ENCODE measurements at regions not wholly inside any gene's neighbourhood (a gene's known extent, or its start where the extent isn't known, plus 50 kb on each side); places are given as distances from the start of the nearest gene placed in this dataset.

DNA sequence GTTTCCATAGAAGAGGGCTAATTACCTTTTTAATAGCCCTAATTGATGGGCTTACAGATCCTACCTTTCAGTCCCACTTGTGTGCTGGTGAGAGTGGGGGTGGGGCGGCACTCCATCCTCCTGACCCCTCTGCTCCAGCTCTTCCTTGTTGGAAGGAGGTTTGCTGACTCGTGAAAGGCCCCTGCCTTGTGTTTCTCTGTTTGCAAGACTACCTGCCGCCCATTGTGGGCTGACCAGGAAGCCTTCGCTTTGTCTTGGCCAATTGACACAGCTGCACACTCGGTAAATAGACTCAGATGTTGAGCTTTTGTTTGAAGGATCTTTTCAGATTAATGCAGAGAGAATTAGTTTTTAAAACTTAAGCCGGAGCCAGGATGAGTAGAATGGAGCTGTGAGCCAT lies 197.3 kb upstream of the HES1 start:
- peak; percentile 93 for DNase-seq

DNA sequence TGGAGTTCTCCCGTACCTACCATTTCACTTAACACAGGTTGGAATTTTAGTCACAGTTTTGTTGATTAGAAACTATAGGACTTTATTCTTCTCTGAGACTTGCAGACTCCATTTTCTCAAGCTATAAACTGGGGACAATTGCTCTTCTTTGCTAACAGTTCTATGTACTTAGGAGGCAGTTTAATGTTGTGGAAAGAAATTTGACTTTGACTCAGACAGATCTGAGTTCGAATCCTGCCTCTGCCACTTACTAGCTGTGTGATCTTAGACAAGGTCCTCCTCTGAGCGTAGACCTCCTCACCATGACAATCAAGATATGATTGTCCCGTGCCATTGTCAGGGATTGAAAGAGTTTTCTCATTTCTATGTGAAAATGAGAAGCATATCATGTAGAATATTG lies 196.4 kb upstream of the HES1 start:
- DNase-seq, result no peak

DNA sequence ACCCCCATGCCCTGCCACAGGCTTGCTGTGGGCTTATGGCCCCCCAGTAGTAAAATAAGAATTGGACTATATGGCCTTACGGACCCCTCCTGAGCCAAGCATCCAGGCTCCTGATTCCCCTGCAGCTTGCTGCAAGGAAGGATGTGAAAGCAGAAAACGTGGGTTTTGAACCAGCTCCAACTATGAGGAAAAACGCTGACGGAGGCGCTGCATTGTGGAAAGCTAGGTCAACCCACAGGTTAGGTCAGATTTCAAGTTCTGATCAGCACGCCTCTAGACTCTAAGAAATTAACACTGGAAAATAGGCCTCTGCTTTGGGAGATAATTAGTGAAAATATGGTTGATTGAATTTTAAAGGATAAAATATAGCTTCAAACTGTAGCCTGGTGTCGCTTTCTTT lies 195.4 kb upstream of the HES1 start:
- no peak for DNase-seq

DNA sequence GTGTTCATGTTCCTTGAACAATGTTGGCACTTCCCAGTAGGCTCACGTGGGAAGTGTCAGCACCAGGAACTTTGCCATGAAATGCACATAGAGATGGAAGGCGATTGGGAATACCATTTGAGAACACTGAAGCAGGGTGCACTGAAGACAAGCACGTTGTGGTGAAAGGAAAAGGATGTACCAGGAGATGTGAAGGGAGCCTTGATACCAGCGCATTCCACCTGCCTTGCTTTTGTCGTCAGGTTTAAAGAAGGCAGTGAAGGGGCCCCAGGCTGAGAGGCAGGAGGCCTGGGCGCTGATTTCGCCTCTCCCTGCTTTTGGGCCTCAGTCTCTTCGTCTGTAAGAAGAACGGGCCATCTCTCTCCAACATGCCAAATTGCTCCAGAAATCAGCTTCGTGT lies 194.5 kb upstream of the HES1 start:
- DNase-seq, result no peak

DNA sequence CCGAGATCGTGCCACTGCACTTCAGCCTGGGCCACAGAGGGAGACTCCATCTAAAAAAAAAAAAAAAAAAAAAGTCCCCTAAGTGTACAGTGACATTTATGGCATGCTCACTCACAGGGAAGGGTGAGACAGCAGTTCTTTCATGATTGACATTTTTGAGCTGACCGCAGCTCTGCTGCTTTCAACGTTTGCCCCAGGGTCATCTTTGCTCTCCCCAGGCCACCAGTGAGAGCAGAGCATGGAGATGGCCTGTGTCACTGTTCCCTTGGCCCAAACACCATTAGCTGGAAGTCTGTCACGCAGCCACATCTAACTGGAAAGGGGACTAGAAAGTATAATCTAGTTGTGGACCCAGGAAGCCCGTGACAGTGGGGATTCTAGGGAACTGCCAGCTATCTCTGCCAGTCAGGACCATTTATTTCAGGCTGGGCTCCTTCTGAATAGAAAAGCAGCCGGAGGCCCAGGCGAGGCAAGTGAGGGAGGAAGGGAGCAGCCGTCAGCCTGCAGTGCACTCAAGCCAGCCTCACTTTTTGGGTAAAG lies 193.4 kb upstream of the HES1 start:
- no peak for DNase-seq

DNA sequence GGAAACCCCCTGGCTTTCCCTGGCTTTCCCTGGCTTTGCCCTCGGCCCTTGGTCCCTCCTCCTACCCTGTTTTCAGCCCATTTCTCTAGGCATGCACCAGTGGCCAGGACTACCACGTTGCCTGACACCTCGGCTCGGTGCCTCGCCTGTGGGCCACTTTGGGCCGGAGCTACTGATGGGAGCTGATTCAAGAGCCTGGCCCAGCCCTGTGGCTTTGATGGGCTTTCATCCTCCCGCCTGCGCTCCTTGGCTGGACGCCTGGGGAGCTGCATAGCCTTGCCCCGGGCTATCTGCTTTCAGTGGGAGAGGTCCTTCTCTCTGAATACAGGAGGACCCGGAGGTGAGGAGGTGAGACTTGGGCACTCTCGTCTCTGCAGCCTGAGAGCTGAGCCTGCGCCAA lies 192.7 kb upstream of the HES1 start:
- DNase-seq, result no peak

DNA sequence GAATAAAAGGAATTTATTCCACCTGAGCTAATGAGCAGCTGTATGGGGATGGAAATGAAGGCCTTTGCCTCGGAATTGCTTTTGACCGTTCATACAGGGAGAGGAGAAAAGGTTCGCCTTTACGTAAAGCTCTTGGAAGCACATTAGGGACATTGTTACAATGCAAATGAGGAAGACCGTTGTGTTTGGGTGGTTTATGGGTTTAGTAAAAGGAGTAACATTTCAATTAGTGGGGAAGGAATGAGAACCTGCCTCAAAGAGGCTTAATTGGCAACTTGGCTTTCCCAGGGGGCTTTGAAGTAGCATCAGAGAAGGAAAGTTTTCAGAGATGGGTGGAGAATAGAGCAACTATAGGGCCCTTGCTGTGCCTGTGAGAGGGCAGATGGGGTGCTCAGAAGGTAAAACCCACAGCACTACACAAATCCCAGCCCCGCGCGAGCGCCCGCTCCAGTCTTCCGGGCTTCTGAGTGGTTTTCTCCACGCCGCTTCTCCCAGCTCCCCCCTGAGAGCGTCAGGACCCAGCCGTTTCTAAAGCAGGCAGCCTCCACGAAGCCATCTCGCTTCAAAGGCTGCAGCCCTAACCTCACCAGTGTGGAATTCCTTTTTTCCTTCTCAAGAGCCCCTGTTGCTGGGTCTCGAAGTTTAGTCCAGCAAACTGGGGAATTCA lies 192.0 kb upstream of the HES1 start:
- no peak for DNase-seq

DNA sequence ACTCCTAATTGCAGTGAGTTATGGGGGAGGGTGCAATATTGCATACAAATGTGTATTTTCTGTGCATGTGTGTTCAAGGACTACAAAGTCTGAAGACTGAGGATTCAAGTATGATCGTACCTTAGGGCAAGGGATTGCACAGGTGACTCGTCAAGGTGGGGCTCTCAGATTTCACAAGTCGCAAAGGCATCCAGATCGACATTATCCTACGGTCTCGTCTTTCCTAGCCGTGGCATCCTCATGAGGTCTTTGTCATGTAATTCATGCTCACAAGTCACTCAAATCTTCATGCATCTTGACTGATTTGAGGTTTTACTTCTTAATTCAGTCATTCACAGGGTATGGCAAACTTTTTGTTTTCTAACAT lies 191.4 kb upstream of the HES1 start:
- no peak for DNase-seq

DNA sequence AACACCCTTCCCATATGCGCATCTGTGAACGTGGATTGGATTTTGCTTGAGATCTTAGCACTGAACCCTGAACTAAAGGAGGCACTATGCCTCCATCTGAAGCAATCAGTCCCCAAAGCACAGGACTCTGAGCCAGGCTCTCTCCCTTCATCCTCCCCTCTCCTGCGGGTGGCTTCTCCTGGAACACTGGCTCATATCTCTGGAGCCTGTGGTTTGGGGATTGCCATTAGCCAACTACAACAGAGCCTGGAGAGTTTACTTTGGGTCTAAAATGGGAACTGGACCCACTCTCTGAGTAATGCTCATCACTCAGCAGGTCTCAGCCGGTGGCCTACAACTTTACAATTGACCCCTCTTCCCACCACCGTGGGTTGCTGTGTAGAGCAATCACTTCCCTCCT lies 190.8 kb upstream of the HES1 start:
- no peak for DNase-seq

DNA sequence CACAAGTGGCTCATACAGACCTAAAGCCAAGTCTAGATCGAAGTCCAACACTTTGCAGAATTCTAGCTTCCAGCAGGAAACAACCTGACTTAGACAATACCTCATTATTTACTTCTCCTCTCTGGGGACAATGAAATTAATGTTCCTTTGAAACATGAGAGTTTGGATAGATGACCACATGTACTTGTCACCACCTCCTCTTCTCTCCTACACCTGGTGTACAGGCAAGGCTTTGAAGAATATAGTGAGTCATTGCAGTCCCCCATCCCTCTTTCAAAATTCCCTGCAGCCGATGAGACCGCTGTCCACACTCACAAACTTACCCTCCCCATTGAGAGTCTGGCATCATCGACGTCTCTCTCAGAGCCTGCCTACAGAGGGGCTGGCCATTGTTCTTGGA lies 189.0 kb upstream of the HES1 start:
- DNase-seq, result peak; percentile 61

DNA sequence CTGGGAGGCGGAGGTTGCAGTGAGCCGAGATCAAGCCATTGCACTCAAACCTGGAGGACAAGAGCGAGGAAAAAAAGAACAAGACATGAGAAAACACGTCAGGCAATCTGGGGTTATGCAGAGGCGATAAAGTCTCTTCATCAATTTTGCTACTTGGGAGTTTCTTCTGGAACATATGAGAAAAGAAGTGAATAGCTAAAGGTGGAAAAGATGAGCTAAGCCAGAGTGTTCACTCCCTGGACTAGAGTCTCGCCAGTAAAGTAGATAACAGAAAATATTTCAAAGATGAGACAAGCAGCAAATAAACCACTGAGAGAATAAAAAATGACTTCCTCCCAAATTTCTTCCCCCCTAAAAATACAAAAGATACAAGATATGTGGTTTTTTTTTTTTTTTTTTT lies 188.4 kb upstream of the HES1 start:
- no peak for DNase-seq

DNA sequence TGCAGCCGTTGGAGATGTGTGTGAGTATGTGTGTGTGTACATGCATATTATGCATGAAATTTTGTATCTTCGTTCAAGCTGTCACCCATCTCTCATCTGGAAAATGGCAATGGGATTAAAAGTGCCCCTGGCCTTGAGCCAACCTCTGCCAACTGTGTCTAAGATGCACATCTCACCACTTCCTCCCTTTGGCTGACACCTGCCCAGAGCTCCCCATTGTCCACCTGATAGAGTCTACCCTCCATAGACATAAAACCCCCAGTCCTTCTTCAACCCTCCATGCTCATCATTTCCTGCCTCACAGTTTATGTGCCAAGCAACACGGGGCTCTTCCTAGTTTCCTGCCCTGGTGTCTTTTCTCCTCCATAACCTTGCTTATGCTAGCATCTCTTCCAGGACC lies 187.5 kb upstream of the HES1 start:
- no peak for DNase-seq

DNA sequence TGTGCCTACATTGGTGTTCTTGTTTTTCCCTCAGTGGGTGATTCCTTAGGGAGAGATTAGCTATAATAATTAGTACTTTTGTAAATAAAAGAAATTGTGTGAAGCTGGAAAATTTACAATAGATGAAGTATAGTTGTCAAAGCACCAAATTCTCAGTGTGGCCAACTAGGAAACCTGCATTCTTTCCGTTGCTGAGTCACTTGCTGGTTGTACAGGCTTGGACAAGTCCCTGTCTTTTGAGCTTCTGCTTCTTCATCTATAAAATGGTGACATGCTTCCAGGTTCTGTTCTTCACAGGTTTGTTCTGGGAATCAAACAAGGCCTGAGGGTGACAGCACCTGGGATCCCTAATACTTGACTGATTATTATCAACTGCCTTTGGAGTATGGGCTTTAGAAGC lies 184.1 kb upstream of the HES1 start:
- DNase-seq, result no peak

DNA sequence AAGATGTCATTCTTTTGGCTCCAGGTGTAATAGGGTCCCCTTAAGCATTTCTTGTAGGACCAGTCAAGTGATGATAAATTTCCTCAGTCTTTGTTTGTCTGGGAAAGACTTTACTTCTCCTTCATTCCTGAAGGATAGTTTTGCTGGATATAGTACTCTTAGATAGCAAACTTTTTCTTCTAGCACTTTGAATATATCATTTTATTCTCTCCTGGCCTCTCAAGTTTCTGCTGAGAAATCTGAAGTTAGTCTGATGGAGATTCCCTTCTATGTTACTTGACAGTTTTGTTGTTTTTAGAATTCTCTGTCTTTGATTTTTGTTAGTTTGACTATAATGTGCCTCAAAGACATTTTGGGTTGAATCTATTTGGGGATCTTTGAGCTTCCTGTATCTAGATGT lies 181.2 kb upstream of the HES1 start:
- DNase-seq, result no peak

DNA sequence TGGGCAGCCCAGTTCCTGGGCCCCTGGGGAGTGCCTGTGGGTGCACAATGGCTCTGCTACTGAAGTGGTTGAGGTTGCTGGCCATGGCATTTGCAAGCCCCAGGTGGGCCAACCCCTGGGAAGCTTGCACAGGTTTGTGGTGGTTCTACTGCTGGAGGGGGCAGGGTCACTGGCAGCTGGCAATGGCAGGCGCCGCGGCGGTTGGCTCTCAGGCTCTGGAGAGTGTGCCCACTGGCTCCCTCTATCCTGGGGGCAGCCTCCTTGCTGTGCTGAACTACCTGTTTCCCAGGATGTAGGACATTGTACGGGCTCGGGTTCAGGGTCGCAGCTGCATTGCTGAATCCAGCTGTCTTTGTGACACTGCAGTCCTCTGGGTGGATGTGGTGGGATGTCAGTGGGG lies 180.2 kb upstream of the HES1 start:
- no peak for DNase-seq

DNA sequence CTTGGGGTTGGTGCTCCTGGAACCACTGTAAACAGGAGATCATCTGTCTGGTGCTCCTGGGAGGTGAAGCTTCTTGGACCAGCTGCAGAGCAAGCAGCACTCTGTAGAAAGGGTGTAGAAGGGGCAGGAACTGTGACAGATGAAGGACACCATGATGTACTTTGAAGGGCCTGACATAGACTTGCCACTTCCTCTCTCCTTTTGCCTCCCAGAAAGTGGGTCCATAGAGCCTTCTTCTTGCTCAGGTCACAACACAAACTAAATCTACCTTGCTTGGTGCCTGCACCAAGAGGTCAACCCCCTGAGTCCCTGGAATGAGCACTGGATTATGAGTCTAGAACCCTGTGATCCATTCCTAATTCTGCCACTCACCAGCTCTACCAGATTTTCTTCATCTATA lies 176.1 kb upstream of the HES1 start:
- no peak for DNase-seq

DNA sequence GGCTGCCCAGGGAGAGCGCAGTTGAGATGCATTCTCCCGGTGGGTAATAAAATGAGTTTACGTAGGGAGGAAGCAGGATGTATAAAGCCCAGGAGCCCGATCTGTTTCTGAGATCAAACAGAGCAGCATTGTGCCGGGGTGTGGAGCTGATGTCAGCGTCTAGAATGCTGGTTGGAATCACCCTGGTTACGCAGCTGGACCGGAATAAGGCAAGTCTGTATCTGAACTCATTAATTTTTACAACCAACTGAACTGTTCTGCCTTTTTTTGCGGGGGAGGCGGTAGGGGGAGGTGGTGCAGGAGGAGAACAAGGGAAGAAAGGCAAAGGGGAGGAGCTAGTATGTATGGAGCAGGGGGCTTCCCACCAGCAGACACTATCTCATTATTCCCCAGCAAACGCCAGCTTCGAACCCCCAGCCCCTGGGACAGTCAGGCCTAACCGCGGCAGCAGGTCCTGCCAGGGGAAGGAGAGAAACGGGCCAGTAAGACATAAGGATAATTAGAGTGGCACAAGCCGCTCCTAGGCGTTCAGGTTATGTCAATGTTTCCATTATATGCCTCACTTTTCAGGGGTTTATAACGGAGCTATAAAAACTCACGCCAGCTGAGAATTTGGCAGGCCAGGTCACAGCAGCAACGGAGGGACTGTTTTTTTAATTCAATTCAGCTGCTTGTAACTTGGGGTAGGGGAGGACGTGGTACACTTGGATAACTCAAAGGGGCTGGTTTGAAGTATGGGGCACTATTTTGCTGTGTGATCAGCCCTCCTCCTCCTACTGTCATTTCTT lies 175.3 kb upstream of the HES1 start:
- peak; percentile 43 for DNase-seq

DNA sequence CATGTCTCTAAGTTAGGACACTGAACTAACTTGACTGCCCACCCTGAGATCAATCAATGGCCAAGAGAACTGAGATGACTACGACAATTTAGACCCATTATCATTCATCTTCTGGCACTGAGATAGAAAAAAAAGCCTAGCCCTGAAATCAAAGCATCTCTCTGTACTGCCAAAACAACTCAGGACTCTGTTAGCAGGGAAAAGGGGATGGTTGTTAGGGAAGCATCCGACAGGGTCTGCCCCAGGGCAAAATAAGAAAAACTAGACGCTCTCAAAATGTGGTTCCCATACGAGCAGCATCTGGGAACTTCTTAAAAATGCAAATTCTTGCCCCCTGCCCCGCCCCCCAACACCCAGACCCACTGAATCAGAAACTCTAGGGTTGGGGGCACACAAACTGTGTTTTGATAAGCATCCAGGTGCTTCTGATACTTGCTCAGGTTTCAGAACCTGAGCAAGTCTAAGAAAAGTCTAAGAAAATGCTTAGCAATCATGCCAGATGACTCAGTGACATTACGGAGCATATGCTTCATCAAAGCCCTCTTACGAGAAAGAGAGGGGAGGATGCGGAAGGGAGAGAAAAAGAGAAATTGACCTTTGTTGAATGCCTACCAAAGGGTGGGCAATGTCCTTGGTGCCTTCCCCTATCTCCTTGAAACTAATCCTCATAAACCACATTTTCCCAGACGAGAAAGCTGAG lies 172.8 kb upstream of the HES1 start:
- no peak for DNase-seq

DNA sequence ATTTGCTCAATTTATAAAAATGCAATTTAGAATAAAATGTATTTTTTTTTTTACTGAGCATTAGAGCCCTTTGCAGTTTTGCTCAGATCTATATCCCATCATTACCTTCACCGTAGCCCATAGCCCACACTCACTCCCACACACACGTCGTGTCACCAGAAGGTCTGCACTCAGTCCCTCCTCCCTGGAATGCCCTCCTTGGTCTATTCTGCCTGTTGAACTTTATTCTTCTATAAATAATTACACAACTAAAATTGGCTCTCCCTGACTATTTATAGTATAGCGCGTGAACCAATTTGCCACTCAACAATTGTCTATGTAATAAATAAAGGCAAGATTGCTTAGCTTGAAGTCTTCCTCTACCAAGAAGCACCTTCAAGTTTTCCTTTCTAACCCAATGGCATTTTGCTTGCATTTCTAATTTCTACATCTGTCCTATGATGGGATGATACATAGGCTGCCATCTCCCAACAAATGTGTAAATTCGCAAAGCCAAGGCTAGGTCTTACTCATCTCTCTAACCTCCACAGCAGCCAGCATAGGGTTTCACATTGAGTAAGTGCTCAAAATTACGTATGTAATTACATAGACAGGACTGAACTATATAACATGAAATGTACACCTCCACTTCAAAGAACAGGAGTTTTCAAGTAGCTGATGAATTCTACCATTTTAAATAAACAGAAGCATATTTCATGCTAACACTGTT lies 172.0 kb upstream of the HES1 start:
- DNase-seq, result no peak

DNA sequence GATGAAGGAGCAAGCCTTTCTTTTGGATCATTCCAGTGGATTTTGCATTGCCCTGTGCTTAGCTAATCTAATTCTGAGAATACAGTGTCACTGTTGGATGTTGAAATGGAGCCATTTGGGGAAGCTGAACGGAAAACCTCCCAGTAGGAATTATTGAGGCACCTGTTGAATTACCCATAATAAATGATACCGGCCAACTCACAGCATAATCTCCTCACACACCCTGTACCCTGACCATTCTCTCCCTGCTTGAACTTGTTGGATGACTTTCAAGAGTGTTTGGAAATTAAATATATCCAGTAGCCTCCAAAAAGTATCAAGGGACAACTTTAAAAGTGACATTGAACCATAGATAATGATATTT lies 171.4 kb upstream of the HES1 start:
- no peak for DNase-seq

DNA sequence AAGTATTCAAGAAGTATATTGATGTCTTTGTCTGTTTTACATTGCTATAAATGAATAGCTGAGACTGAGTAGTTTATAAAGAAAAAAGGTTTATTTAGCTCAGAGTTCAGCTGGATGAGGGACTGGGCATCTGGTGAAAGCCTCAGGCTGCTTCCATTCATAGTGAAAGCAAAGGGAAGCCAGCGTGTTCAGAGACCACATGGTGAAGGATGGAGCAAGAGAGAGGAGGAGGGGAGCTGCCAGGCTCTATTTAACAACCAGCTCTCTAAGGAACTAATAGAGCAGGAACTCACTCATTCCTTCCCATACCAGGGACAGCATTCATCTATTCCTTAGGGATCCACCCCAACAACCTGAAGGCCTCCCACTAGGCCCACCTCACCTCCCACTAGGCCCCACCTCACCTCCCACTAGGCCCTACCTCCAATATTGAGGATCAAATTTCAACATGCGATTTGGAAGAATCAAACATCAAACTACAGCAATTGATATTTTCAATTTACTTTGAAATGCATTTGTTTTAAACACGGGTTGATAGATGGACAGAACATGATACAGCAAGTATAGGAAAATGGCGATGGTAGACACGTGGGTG lies 167.5 kb upstream of the HES1 start:
- DNase-seq, result no peak

DNA sequence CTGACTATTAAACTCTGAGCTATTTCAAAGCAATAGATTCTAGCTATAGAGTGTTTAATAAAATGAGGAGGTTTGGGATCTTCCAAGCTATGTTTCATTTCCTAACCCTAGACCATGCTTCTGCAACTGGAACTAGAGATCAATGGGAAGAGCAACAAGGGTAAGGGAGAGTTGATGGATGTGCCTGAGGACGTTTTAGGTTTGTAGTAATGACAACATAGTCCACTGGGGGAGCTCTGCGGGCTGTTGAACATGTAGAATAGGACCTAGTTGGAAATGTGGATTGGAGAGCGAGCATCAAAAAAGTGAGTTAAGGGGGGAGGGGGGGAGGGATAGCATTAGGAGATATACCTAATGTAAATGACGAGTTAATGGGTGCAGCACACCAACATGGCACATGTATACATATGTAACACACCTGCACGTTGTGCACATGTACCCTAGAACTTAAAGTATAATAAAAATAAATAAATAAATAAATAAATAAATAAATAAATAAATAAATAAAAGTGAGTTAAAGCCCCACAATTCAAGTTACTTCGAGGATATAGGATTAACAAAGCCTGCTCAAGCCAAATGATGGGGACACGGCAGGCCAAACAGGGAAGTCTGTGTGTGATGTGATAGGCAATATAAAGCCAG lies 165.7 kb upstream of the HES1 start:
- DNase-seq, result peak; percentile 30

DNA sequence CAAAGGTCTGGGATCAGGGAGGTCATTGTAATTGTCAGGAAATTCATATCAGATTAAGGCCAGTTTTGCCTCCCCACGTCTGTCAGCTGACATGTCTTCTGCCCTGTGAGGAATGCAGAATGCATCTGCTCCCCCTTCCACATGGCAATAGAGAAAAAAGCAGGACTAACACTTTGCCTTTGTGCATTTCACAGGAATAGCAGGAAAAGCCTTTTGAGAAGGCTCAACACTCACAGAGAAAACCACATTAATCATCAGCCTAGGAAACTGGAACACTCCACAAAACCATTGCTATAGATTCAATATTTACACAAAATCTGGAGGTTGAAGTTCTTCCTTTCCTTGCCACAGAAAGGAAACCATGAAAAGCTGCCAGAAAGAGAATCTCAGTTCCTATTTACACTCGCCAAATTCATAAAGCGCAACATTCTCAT lies 165.2 kb upstream of the HES1 start:
- DNase-seq, result no peak
